Stimulated activated CD8-positive, alpha-beta memory T cell treated with anti-CD3 and anti-CD28 coated beads, Interleukin-7, amount 100 ng/mL, for 48 hours (primary cell): ENCODE measurements at regions not wholly inside any gene's neighbourhood (a gene's known extent, or its start where the extent isn't known, plus 50 kb on each side); places are given as distances from the start of the nearest gene placed in this dataset.

Experiments
- DNase-seq, 2 donors: peaks; one replicate each; pipeline ENCODE4 v3.0.0-alpha.2; 2020; ENCODE audit warnings: low read depth in 1 of 2; ENCODE audit errors: extremely low read depth in 1 of 2

- DNase-seq, result no peak
Observed at GRCh38 chr11:134784568-134784967, 372.5 kb upstream of the B3GAT1 start.

GRCh38 chr11:134784046-134784445, 372.0 kb upstream of the B3GAT1 start:
- DNase-seq, result no peak

DNA sequence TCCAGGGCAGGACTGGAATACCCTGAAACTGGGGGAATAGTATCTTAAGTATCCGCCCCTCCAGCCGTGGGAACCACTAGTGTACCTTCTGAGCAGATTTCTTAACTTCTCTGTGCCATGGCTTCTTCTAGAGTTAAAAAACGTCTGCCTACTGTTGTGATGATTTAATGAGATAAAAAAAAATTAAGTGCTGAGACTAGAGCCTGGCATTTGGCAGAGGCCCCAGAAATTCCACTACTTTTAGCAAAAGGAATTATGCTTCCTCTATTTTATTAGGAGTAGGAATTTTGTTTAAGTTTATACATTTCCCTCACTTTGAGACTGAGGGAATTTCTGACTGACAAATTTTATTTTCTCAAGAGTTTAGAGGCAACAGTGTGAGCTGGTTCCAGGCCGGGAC, 371.2 kb upstream of the B3GAT1 start:
- no peak for DNase-seq

DNA sequence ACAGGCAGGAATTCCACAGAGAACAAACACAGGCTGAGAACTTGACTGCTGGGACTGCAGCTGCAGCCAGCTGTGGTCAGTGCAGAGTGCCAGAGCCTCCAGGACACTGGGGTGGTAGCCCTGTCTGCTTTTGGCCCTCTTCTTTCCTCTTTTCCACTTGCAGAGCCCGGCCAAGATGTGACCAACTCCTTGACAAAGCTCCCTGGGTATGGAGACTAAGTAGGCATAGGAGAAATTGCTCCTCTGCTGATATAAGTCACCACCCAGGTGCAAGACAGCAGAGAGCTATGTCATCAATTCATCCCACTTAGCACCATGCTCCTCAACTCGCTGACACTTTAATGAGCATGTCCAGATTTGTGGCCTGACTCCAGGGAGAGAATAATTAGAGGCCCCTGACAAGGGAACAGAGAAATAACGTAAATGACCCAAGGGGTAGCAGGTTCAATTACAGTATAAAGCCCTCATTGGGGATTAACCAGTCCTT, 369.4 kb upstream of the B3GAT1 start:
- DNase-seq, result no peak

- no peak for DNase-seq
Observed at GRCh38 chr11:134780486-134781147, 368.6 kb upstream of the B3GAT1 start.

DNA sequence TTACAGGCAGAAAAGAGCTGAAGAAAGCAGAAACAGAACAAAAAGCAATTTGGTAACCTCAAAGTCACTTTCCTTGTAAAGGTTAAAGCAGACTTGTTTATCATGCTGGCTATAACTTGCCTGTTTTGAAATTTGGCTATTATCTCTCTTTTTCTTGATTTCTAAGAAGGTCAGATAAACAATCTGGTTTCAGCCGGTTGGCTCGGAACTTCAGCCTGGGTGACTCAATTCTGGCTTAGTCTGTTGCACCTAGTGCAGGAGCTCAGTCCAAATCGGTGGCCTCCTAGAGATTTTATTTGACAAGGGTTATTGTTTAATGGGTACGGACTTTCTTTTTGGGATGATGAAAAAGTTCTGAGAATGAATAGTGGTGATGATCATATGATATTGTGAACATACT, 367.1 kb upstream of the B3GAT1 start:
- no peak for DNase-seq

DNA sequence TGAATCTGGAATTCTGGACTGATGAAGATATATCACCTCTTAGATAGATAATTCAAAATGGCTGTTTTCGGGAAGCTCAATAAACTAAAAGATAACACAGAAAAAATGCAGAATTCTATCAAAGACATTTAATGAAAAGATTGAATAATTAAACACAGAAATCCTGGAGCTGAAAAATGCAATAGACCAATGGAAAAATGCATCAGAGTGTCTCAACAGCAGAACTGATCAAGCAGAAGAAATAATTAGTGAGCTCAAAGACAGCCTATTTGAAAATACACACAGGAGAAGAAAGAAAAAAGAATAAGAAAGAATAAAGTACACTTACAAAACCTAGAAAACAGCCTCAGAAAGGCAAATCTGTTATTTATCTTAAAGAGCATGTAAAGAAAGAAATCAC, 356.4 kb upstream of the B3GAT1 start:
- DNase-seq, result no peak

DNA sequence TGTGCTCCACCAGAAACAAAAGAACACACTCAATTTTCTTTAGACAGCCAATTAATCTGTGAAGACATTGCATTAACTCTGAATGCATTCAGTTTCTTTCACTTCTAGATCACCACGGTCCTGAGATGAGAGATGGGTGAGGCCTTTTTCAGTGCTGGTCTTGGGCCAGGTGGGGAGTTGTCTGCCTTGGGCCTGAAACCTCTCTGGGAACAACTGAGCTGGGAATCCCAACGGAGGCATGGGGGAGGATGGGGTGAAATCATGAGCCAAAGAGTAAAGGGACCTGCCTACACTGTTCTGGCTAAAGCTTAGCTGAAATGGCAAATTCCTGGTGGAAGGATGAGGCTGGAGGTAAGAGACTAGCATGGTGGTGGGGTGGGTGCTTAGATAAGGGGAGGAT, 353.5 kb upstream of the B3GAT1 start:
- no peak for DNase-seq

DNA sequence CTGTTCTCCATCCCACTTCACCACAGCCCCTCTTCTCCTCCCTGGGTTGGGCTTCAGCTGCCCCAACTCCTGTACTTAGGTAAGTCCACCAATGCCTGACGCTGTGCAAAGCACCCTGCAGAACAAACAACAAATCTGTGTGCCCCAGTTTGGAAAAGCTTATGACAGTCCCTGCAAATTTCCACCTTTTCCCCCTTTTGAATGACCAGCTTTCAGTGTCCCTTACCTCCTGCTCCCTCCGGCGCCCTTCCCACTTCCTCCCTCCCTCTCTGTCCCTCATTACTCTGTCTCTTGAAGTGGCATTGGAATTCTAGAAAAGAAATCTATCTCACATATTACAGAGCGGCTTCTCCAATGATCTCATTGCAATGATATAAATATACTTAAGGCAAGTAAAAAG, 352.9 kb upstream of the B3GAT1 start:
- no peak for DNase-seq

- no peak for DNase-seq
Observed at GRCh38 chr11:134764367-134764766, 352.3 kb upstream of the B3GAT1 start.

GRCh38 chr11:134763030-134763388, 351.0 kb upstream of the B3GAT1 start:
- DNase-seq, result no peak

DNA sequence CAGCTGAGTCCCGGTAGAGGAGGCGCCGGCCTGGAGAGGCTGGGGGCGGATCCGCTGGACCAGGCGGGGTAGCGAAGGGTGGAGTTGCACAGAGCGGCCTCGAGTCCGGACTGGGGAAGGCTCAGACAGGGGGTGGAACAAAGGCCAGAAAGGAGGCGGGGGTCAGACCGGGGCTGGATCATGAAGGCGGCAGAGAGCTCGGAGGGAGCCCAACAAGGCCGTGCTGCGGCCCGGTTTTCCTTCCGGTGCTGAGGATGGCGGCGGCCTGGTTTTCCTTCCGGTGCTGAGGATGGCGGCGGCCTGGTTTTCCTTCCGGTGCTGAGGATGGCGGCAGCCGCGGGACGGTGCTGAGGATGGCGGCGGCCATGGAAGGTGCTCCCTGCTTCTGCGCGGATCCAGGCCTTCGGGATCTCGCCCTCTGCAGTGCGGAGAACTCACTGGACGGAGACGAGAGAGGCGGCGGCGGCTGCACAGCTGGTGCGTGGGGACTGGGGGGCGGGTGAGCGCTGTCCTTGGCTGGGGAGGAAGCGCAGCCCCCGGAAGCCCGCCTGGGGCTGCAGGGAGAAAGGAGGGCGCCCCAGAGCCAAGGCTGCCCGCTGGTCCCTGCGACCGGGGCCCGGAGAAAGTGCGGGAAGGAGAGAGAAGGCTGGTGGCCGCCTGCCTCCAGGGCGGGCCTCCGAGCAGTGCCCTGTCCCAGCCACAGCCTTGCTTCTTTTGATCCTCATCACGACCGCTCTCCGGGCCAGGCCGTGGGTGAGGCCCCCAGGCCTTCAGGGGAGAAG, 350.4 kb upstream of the B3GAT1 start:
- DNase-seq, result no peak

- DNase-seq, result no peak
Observed at GRCh38 chr11:134761926-134762247, 349.8 kb upstream of the B3GAT1 start.

DNA sequence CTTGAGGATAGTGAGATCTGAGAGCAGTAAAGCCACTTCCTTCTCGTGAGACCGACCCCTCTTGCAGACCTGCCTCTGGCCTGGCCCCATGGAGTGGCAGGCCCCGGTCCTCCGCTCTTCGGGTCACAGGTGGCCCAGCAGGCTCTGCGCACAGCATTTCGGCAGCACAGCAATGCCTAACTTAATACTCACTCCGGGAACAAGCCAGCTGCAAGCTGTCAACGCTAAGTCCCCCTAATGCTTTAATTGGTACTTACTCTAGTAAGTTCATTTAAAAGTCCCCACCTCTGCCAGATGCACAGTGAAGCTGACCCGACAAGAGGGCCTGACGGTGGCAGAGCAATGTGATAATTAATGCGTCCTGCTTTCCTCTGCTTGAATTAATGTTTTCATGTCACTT, 349.3 kb upstream of the B3GAT1 start:
- no peak for DNase-seq

- no peak for DNase-seq
Observed at GRCh38 chr11:134760957-134761356, 348.9 kb upstream of the B3GAT1 start.

DNA sequence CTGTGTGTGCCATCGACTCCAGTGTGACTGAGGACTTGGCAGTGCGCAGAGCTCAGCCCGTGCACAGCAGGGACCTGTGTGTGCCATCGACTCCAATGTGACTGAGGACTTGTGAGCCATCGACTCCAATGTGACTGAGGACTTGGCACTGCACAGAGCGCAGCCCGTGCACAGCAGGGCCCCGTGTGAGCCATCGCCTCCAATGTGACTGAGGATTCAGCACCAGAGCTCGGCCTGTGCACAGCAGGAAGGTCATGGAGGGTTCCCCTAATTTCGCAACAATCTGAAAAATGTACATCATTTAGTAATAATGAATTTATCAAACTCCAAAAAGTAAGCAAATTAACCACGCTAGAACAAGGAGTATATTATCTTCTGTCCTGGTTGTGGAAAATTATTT, 348.3 kb upstream of the B3GAT1 start:
- DNase-seq, result no peak

DNA sequence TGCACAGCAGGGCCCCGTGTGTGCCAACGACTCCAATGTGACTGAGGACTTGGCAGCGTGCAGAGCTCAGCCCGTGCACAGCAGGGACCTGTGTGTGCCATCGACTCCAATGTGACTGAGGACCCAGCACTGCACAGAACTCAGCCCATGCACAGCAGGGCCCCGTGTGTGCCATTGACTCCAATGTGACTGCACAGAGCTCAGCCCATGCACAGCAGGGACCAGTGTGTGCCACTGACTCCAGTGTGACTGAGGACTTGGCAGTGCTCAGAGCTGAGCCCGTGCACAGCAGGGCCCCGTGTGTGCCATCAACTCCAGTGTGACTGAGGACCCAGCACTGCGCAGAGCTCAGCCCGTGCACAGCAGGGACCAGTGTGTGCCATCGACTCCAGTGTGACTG, 347.8 kb upstream of the B3GAT1 start:
- no peak for DNase-seq

GRCh38 chr11:134759274-134759673, 347.2 kb upstream of the B3GAT1 start:
- DNase-seq, result no peak

DNA sequence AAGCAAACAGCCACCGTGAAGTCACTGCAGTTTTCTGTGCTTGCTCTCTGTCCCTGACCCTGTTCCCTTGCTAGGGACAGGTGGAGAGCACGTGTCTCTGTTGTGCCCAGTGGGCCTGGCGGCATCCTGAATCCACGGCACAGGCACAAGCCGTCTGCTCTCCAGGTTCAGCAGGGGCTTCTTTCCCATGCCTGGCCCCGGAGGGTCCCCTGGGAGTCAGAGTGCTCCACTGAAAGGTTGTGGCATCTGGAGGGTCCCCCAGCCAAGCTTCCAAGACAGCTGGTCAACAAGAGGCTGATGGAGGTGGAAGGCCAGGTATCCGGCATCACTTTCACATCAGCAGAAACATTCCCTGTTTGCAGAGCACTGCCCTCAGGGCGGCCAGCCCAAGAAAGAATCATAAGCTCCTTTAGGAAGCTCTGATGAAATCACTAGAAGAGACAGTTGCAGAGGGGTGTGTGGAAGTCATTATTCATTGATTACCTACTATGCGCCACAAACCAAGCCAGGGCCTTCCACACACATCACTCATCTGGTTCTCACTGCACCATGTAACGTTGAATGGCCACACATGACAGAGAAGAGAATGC, 346.4 kb upstream of the B3GAT1 start:
- DNase-seq, result no peak

- no peak for DNase-seq
Observed at GRCh38 chr11:134757633-134758032, 345.6 kb upstream of the B3GAT1 start.

DNA sequence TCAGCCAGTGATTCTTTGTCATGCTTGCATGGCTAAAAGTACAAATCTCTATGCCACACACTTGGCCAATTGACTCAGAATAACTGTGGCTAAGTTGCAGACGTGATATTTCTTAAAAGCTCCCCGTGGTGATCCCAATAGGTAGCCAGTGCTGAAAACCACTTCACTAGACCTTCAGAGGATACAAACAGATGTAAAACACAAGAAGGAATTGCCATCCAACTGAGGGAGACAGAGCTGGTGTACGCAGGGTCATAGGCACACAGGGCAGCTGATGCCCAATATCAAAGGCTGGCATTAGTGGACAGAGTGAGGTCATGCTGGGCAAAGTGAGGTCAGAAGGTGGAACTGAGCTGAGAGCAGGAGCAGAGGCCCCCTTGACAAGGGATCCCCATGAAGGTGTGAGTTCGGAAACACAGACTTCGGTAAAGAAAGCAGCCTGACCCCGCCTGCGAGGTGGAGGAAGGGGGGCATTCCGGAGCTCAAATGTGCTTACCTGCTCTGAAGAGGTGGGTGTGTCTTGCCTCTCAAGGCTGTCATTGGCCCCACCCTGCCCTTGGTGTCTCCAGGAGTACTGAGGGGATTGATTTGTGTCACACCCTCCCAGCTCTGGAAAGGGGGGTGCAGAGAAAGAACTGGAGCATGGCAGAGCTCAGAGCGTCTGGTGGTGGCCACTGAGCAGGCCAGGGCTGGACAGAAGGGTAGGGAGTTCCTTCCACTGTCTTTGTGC, 344.9 kb upstream of the B3GAT1 start:
- DNase-seq, result no peak

DNA sequence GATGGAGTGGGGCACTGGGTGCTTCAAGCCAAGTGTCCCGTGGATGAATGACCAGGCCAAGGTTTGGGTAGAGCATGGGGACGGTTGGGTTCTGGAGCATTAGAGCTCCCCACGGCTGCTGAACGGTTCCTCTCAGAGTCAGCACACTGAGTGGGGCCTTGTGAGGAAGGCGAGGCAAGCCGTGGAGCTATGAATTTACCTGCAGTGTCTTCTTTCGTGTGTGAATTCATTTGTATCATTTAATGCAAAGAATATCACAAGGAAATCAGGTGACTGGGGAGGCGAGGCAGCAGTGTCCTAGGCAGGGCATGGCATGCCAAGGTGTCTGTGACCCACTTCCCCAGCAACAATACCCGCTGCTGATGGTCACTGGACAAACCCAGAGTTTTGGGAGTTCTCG, 343.5 kb upstream of the B3GAT1 start:
- DNase-seq, result no peak
